GM21825 (cell line): ENCODE measurements at regions not wholly inside any gene's neighbourhood (a gene's known extent, or its start where the extent isn't known, plus 50 kb on each side); places are given as distances from the start of the nearest gene placed in this dataset.
"Not testable (repeated sequence)": the region's sequence is repeated elsewhere in the genome, so short reads cannot be mapped to it uniquely, and the experiment has no call there.

Experiments
- ATAC-seq: cut with Tn5 transposase; IDR thresholded peaks from one replicate; pipeline ENCODE4 v1.9.1; 2021; ENCODE audit warnings: mild to moderate bottlenecking, moderate library complexity; ENCODE audit not compliant: unreplicated experiment

DNA sequence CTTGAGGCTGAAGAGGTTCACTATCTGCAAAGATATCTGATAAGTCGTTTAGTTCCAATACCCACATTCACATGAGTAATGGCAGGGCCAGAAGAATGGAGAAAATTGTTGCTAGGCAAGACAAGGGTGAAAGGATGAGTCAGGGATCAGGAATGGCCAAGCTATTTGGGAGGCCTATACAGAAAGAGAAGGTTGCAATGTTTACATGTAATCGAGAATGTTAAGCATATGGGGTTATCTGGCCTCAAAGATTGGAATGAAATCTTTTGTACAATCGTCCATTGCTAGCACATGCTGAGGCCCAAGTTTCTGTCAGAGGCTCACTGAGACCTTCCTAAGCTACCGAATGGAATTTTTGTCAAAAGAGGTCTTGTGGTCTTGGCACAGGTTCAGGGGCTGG lies 299.9 kb upstream of the PLD5 start:
- no peak for ATAC-seq

DNA sequence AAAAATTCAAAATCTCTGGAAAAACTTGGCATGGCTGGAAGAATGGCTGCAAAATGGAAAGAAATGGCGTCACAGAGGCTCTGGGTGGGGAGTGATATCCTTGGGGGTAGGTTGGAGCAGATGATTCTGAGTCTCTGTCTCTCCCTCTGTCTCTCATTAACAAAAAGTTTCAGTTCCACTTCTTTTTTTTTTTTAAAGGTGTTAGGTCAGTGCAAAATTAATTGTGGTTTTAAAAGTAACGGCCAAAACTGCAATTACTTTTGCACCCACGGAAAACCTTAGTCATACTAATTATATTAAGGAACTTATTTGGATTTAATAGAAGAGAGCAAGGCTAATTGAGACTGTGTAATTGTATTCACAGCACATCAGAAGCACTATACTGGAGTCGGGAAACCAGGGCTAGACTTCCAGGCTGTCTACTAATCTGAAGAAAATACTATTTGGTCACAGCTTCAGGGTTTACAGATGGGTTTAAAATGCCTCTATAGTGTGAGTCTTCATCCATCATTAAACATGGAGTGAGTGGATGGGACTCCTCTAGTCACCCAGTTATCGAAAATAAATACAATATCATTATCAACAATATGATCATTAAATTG lies 289.1 kb upstream of the PLD5 start:
- peak; percentile 92 for ATAC-seq

DNA sequence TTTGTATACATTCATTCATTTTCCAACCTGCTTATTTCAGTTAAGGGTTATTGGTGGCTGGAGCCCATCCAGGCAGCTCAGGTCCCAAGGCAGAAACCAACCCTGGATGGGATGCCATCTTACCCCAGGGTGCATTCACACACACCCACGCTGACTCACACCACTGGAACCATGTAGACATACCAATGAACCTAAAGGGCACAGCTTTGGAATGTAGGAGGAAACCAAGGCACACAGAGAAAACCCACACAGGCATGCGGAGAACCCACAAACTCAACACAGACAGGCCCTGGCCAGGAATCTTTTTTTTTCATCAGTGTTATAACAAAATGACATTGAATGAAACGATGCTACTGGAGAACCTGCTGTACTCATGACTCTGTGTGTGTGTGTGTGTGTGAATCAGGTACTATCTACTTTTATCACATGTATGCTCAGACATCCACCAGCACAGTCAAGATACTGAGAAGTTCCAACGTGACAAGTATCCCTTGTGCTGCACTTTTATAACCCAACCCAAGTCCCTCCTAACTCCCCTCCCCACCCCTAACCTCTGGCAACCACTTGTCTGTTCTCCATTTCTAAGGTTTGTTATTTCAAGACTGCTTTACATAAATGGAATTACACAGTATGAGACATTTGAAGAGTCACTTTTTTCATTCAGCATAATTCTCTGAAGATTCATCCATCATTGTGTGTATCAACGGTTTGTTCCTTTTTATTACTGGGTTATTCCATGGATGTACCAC lies 286.8 kb upstream of the PLD5 start:
- no peak for ATAC-seq

DNA sequence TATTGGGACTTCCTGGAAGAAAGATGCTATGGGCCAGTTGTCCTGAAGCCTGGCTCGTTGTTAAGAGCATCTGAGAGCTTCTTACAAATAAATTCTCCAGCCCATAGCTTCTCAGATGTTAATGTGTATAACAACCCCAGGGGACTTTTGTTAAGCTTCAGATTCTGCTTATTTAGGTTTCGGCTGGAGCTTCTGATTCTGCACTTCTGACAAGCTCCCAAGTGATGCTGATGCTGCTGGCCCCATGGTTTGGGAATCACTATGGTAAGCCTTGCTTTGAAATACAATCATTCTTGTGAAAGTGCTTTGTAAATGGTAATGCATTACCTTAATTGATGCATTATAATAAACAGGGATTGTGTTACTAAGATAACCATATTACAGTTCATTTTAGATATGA lies 281.8 kb upstream of the PLD5 start:
- ATAC-seq = no peak

DNA sequence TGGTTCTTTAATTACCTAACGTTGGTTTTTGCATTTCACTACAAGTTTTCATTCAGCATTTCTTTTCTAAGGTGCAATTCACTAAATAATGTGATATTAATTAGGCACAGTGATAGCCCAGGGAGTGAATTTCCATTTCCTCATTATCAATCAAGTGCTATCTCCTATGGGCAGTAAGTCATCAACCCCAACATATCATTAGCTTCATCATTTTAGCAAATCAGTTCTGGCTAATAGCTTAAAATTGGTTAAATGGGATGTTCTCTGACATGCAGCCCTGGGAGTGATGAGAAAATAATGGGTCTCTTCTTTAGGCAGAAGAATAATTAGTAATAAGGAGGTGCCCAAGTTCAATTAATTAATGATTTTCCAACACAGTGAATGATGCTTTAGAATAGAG lies 280.9 kb upstream of the PLD5 start:
- ATAC-seq = not testable (repeated sequence)

DNA sequence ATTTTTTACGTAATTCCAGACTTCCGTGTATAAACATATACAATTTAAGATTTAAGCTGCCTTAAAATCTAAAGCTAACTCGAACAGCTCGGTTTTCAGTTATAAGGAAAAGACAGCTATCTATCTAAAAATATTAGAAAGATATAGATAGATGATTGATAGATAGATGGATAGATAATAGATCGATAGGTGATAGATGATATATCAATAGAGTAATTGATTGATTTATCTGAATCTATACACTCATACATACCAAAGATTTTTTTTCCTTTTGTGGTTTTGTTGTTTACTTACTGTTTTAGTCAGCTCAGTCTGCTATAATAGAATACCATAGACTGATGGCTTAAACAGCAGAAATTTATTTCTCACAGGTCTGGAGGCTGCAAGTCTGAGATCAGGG lies 278.5 kb upstream of the PLD5 start:
- ATAC-seq = no peak

DNA sequence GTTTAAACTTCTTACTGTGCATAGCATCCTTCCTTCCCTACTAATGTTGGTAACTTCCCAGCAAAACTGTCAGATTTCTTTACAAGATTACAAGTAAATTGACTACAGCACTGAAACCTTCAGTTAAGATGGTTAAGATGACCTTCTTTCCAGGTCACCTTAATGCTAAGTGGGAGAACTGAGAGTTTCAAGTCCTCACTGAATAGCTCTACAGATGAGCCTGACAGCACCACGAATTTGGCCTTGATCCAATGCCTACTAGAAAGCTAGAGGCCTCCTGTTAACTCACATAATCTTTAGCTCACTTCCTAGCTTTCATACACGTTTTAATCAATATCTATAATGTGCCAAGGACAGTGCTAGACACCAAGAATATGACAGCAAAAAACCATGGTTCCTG lies 276.0 kb upstream of the PLD5 start:
- ATAC-seq = no peak

DNA sequence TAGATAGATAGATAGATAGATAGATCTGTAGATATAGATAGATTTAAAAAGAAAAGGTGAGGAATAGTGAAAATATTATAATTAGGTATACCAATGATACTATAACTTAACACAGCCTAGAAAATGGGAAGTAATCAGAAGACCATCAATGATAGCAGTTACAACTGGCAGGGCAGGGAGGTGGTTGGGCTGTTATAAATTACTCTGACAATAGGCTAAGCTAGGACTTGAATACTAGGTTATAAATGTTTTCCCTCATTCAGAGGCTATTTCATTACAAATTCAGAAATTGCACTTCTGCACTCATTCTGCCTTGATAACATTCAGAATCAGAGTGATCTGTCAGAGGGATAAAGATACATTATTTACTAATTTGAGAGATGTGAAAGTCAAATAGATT lies 273.4 kb upstream of the PLD5 start:
- no peak for ATAC-seq

DNA sequence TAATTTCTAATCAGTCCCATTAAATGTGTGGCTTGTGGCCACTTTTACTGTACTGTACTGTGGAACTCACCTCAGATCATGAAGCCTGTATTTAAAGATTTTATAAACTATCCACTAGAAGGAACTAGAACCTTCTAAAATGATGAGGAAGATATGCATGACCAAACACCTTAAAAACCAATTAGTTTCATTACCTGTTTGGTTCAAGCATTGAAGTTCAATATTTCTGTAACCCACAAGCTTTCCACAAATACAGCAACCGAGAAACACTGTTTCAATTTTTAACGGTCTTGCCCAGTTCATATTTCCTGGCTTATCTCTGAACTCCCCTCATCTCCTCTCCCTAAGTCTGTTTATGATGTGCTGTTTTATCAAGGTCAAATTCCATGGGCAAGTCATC lies 264.3 kb upstream of the PLD5 start:
- ATAC-seq = peak; percentile 84

DNA sequence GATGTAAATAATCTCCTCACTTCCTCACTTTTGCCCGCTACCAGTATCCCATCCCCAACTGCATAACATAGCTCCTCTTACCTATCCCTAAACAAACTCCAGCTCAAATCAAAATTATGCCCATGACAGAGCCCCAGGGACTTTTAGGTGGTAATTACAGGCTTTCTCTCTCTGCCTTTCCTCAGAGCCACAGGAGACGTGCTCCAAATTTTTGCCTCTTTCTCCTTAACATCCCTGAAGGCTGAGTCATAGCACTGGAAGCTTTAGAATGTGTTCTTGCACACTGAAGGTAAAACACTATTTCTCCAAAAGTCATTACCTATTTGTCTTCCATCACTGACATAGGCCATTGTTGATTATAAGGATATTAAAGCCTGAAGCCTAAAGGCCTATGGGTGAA lies 263.5 kb upstream of the PLD5 start:
- no peak for ATAC-seq

DNA sequence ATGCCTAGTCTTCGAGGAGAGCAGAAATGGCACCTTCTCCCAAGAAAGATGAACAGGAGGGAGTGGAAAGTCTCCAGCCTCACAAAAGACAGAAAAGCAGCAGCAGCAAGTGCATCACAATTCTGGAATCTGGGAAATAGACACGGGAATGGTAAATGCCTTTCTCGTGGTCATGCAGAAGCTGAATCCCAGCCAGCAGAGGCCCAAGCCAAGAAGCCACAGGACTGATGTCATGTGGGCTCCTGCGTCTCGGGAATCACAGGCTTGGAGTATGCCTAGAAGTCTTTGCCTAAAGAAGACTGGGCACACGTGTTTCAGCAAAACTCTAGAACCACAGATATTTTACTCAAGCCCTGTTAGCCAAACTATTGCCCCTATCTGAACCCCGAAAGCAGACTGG lies 260.3 kb upstream of the PLD5 start:
- no peak for ATAC-seq

DNA sequence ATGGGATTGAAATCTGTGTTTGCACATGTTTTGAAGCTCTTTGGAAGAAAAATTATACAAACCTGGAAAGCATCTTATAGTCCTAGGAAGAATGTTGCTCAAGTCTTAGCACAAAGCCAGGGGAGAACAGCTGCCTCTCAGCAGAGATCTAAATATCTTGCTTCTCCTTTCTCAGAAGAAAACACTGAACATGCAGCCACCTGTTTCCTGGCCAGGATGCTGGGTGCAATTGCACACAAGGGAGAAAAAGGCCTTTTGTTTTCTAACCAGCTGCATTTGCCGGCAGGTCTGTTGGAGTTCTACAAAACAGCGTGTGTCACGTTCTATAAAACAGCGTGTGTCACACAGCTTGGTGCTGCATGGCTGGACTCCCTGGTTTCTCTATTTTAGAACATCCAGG lies 259.6 kb upstream of the PLD5 start:
- peak; percentile 64 for ATAC-seq

DNA sequence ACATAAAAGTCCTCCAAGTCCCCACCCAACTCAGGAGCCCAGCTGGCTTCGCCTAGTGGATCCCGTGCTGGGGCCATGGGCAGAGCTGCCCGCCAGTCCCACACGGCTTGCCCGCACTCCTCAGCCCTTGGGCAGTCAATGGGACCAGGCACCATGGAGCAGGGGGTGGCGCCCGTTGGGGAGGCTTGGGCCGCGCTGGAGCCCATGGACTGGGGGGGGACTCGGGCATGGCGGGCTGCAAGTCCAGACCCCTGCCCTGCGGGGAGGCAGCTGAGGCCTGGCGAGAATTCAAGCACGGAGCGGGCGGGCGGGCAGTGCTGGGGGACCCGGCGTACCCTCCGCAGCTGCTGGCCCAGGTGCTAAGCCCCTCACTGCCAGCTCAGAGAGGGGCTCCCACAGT lies 249.8 kb upstream of the PLD5 start:
- ATAC-seq = no peak

DNA sequence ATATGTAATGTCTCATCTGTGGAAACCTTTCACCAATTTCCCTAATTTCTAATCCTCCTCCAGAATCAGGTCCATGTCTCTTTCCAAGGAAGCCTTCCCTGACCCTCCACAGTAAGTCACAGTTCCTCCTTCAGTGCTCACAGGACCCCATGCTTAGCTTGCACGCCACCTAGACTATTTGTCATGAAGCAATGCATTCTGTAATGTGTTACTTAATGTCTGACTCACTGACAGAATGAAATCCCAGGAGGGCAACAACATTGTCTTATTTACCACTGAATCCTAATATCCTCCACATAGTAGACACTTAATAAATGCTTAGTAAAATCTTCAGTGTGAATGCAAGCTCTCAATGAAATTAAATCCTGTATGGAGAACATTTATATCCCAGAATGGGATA lies 245.9 kb upstream of the PLD5 start:
- no peak for ATAC-seq

DNA sequence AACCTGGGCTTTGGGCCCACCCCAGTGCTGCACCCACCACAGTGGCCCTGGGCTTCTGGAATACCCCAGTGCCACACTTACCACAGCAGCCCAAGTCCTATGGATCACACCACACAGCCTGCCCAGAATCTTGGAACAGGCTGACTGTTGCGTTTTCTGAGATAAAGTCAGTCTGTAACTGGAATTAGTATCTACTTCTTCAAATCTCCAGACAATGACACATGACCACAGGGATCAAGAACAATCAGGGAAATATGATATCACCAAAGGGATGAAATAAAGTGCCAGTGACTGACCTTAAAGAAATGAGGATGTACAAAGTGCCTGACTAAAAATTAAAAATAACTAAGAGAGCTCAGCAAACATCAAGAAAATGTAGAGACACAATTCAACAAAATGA lies 239.7 kb upstream of the PLD5 start:
- ATAC-seq = no peak

DNA sequence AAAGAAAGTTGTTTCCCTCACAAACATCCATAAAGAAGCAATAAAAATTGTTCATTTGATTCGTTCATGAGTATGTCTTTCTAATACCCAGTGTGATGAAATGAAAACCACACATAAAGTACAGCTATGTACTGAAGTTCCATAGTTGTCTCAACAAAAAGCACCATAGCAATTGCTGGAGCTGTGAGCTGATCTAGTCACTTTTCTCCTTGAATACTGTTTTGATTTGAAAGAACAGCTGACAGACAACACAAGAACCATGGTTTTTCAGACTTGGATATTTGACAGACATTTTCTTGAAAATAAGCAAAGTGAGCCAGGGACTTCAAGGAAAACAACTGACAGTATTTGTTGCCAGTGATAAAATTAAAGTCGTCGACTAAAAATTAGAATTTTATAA lies 237.1 kb upstream of the PLD5 start:
- no peak for ATAC-seq

DNA sequence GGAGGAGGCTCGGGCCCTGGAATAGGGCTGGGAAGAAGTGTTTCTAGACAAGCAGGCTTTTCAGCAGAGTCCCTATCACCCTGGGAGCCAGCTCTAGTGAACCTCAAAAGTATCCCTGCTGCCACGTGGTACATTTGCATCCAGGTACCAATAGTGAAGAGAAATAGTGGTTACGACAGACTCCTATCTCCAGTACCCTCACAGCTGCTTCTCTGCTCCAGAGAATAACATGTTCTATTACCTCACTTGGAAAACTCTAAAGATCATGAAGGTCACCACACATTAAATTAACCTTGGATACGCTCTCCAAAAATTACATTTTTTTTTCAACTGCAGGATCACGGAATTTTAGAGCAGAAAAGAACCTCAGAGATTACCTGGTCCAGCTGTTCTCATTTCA lies 230.4 kb upstream of the PLD5 start:
- no peak for ATAC-seq

DNA sequence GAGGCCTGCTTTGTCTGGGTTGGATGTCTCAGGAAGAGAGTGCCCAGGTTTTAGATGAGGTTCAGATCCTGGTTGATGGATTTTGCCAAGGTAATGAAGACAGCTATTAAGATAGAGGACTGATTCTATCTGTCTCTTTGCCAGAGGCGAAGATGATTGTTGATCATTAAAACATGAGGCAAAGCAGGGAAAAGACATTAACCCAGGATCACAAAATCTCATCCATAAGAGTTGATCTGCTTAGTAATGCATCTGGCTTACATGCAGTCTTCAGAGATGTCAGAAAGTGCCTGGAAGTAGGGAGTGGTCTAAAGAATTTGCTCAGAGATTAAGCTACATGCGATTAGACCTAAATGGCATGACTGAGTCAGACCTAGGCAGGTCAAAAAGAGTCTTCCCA lies 229.6 kb upstream of the PLD5 start:
- no peak for ATAC-seq

DNA sequence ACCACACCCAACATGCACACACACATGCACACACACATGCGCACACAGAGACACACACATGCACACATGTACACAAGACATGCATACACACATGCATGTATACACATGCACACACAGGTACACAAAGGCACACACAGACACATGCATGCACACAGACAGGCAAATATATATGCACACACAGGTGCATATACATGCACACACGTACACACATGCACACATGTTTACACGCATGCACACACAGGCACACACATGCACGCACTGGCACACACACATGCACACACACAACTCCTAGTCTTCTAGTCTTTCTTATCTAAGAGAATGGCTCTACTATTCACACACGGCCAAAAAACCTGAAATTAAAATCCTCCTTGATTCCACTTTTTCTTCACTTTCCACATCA lies 222.7 kb upstream of the PLD5 start:
- ATAC-seq = no peak

DNA sequence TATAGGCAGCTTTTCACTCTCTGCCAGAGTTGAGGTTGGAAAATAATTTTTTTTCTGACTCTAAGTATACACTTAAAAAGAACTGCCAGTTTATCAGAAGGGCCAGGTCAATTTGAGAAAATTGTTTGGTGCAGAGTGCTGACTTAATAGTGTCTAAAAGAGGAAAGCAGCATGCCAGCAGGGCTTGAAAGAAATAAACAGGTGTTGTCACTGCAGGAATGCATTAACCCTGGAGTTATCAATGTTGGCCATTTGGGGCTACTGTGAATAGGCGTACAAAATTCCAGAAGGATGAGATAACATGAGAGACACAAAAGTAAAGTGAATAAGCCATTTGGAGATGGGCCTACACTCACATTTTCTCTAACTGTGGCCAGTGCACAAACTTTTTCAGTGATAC lies 220.6 kb upstream of the PLD5 start:
- no peak for ATAC-seq

DNA sequence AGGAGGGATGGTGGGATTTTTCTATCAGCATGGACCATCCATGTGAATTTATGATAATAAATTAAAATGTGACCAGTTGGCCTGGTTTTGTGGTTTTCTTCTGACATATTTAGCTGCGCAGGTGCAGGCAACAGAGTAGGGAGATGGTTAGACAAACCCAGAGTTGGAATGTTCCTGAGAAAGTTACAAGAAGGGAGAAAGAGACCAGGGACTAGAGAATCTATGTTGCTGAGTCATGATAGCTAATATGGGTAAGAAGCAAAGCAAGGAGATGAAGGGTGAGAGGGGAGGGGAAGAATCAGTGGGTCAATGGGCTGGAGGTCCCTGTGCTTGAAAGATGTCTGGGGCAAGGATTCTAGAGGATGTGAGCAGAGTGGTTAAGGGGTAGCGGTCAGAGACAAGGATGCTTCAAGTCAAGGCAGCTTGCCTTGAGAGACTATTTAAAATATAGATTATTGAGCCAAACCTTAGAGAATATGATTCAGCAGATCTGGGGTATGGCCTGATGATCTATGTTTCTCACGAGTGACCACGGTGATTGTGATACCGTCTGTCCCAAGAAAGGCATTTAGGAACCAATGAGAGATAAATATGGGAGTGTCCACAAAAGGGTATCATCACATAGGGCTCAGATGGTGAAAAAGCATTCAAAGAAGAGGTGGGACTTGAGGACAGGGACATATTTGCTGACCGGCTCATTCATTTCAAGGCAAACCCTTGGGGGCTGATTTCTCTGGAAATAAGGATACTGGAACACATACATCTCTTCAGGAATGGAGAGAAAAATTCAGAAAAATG lies 219.7 kb upstream of the PLD5 start:
- no peak for ATAC-seq
